ENCODE measurements at regions not wholly inside any gene's neighbourhood (a gene's known extent, or its start where the extent isn't known, plus 50 kb on each side); places are given as distances from the start of the nearest gene placed in this dataset.
"Not testable (repeated sequence)": the region's sequence is repeated elsewhere in the genome, so short reads cannot be mapped to it uniquely, and the experiment has no call there.

DNA sequence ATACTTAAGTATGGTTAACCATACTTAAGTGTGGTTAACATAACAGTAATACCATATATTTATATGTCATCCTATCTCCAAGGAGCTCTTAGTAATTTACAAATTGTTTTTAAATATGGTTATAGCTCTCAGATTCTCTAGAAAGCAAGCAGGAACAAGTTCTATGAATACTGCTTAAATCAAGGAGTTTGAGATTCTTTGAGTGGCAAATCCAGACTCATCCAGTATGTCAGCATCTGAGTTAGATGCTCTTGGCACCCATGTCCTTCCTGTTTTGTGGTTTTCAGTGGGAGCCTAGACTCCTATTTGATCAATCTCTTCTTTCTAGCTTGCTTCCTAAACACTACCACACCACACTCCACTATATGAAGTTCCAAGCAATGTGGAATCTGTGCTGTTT is 114.7 kb upstream of the GDNF start:
- no peak for DNase-seq

GRCh38 chr5:37951946-37952721 is 112.3 kb upstream of the GDNF start:
- DNase-seq, result no peak

DNA sequence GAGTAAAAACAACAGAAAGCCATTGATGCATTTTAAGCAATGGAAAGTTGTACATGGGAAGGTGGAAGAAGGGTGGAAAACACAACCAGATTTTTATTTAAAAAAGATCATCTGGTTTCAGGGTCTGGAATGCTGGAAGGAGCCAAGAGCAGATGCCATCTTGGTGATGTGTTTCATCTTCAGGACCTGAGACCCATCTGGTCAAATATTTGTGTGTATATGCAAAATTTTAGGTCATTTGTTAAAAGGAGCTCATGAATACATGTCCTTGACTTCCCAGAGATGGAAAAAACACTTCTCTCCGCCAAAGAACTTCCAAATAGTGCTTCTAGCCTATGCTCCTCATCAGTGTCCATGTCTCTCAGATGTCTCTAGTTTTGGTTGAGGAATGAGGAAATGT is 110.6 kb upstream of the GDNF start:
- DNase-seq, result peak in 1 of 2 experiments; percentile 53

GRCh38 chr5:37945446-37945845 is 105.6 kb upstream of the GDNF start:
- no peak for DNase-seq

GRCh38 chr5:37943136-37943535 is 103.3 kb upstream of the GDNF start:
- not testable (repeated sequence) for DNase-seq

DNA sequence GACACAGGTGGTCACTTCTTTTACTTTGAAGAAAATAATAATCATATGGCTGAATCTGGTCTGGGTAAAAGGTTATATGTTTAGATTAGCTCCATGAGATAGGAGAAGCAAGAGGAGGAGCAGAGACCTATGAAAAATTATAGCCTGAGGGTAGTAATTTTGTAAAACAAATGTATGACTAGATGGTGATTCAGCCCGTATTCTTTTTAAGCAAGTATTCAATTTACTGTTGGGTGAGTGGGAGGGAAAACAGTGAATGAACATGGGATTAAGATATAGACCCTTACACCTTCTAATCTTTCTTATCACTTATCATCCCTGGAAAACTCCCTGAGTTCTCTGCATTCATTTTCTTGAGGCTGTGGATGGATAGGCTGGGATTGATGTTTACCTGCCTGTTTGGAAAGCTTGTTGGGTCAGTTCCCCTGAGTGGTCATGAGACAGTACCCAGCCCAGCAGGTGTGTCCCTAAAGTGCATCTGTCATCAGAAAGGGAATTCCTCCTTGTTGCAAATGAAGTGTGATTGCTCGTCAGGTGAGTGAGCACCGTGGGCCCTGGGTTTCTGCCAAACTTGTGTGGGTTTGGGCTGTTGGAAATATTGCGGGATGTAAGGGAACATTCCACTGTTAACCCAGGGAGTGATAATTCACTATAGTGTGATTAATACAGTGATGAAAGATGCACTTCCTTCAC is 101.2 kb upstream of the GDNF start:
- DNase-seq, result no peak

DNA sequence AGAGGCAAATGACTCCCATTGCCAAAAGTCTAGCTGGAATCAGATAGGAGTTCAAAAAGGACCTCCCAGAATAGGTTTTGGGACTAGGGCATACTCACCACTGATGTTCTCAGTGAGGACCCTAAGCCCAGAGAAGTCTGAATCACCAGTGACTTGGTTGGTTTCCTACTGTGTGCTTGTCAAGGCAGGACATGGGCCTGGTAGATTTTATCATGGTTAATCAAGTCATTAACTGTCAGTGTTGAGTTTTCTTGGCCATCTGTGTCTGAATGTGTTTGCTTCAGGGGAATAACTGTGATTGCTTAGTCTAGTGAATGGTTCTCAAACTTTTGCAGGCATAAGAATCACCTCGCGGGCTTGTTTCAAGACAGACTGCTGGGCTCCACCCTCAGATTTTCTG is 99.0 kb upstream of the GDNF start:
- no peak for DNase-seq

- DNase-seq, result no peak
These were observed 98.4 kb upstream of the GDNF start for GRCh38 chr5:37938076-37938852.

DNA sequence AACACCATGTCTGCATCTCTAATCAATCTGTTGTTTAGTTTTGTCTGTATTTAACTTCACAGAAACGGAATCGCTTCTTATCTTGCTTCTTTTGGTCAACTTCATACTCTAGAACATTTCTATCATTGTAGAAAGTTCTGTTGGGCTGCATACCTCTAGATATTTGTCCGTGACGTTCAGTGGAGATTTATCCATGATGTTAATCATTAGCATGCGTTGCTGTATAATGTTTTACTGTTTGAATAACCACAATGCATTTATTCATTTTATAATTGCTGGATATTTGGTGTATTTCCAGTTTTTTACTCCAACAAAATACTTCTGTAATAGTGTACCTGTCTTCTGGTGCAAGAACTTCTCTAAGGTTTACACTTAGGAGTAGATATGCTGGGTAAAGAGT is 96.2 kb upstream of the GDNF start:
- no peak for DNase-seq

GRCh38 chr5:37933576-37933975 is 93.7 kb upstream of the GDNF start:
- DNase-seq, result peak in 1 of 2 experiments; percentile 57

GRCh38 chr5:37932450-37932849 is 92.6 kb upstream of the GDNF start:
- no peak for DNase-seq

DNA sequence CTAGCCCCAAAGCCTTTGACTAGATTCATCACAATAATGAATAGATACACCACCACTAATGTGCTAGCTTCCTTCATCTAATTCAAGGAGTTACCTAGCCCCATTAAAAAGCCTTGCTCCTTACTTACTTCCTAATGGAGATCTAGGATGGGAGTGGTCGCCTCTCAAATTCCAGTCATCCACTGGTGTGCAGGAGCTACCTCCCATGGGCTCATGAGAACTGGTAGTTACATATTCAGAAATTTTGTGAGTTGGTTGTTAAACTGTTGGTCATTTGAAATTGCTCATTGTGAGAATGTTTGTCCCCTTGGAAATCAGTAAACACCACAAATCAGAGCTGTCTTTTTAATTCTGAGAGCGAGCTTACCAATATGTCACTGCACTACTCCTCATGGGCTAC is 91.7 kb upstream of the GDNF start:
- DNase-seq, result no peak

GRCh38 chr5:37930350-37930749 is 90.5 kb upstream of the GDNF start:
- no peak for DNase-seq

GRCh38 chr5:37929791-37930190 is 90.0 kb upstream of the GDNF start:
- no peak for DNase-seq

- not testable (repeated sequence) for DNase-seq
These were observed 87.9 kb upstream of the GDNF start for GRCh38 chr5:37927753-37928152.

GRCh38 chr5:37926732-37927131 is 86.9 kb upstream of the GDNF start:
- no peak for DNase-seq

DNA sequence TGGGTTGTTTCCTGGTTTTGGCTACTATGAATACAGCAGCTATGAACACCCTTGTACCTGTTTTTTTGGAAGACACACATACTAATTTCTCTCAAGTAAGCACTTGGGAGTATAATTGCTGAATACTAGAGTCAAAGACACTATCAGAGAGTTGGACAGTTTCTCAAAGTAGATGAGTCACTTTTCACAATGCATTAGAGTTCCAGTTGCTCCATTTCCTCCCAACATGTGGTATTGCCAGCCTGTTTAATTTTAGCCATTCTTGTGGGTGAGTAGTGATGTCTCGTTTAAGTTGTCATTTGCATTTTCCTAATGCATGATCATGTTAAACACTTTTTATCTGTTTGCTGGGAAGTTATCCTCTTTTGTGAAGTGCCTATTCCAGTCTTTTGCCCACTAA is 81.6 kb upstream of the GDNF start:
- no peak for DNase-seq

DNA sequence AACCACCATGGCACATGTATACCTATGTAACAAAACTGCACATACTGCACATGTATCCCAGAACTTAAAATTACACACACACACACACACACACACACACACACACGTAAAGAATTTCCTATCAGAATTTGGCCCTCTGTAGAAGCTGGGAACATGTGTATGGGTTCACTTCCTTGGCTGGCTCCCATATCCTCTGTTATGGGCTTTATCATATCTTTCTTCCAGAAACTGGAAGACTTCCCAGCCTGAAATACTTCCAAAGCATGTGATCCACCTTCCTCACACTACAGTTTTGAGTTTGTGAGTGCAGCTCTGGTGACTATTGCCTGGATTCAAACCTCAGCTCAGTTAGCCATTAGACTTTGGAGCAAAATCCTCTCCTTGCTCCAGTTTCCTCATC is 78.6 kb upstream of the GDNF start:
- peak in 1 of 2 experiments; percentile 28 for DNase-seq

DNA sequence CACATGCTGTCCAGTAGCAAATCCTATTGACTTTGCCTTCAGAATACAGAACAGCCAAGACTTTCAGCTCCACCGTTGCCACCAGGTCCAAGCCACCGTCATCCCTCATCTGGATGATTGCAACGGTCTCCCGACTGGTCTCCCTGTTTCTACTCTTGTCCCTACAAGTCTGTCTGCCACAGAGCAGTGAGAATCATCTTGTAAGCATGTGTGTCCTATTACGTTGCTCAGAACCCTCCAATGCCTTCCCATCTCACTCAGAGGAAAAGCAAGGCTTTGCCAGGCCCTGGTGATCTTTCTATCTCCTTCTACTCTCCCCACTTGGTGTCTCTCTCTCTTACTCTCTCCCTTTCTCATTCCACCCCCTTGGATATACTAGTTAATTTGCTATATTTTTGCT is 76.7 kb upstream of the GDNF start:
- no peak for DNase-seq

- no peak for DNase-seq
These were observed 75.4 kb upstream of the GDNF start for GRCh38 chr5:37915097-37915736.

- DNase-seq, result not testable (repeated sequence)
These were observed 69.9 kb upstream of the GDNF start for GRCh38 chr5:37909610-37910266.

DNA sequence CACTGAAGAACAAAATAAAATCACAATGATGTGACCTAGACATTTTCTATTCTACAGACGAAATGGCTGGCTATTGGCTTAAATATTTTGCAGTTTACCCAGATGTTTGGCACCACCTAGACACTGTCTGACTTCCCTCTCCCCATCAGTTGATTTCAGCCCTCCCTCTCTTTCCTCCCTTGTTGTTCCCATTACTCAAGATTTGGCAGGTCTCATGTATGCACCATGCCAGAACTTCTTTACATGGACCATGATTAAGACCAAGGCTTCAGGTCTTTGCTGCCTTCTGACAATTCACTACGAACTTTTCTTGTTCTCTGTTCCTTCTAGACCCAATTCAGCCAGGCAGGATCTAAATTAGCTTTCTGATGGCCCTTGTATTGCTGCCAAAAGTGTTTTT is 66.6 kb upstream of the GDNF start:
- no peak for DNase-seq

- DNase-seq, result no peak
These were observed 65.4 kb upstream of the GDNF start for GRCh38 chr5:37905230-37905629.
